ENCODE measurements at regions not wholly inside any gene's neighbourhood (a gene's known extent, or its start where the extent isn't known, plus 50 kb on each side); places are given as distances from the start of the nearest gene placed in this dataset.
A peak's percentile ranks its signal among the peaks of the same experiment; 100 is the strongest.

DNA sequence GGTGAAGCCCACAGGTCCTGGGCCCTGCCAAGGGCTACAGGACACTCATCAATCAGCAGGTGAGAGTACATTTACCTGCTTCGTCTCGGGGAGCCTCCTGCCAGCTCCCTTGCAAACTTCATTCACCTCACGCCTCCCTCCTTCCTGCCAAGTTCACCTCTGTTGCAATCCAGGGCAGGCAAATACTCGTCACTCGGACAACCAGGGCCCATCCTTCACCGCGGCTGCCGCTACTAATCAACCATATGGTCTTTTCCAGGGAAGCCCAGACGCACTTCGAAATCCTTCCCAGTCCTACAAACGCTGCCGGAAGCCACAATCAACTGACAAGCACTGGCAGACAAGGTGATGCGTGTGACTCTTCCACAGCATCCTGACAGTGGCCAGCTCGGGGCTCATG, 200.7 kb upstream of the NSMCE3 start:
- no peak overlapping the region for H3K18ac ChIP-seq (ENCODE audit: extremely low read depth, low read length)
- FAIRE-seq, result no peak
- ChIA-PET POLR2A (ENCODE audit: partially characterized antibody) (no interaction called here), CTCF (ENCODE audit: partially characterized antibody) (interaction anchor here (0.6 to 1.4 kb wide), 2 partner anchors 11 to 54 kb away, joined by 3 to 4 read pairs; no protein-coding TSS in a partner anchor)
- no peak overlapping the region for H3K14ac ChIP-seq (ENCODE audit: insufficient read length)
- no peak overlapping the region for H2BK15ac ChIP-seq (ENCODE audit: low read length)
- no peak overlapping the region for H3K4ac ChIP-seq (replicated peaks; ENCODE audit: insufficient read length, low read depth, low read length)
- H3K36me3 ChIP-seq (ENCODE audit: control insufficient read depth in 2 of 4, insufficient read depth in 4 of 4, low read length in 3 of 4), result no peaks in the 10 kb centered on the region
- peak overlapping the region; percentile 42; the same call in 1 of the 2 replicates for H2AK5ac ChIP-seq (ENCODE audit: low read depth, low read length)
- no peak overlapping the region for H3K27ac ChIP-seq (ENCODE audit: low read depth, low read length)
- no peak overlapping the region for H2BK120ac ChIP-seq (replicated peaks; ENCODE audit: low read depth, low read length)
- no peak overlapping the region for H4K8ac ChIP-seq (ENCODE audit: extremely low read depth, insufficient read depth, low read length)
- H3K79me2 ChIP-seq (ENCODE audit: control insufficient read depth in 1 of 2, insufficient read depth in 2 of 2, low read length in 2 of 2), result no peaks in the 10 kb centered on the region; a peak in 1 of 4 replicates
- DNase-seq (ENCODE audit: low read depth in 1 of 2, low spot score in 2 of 2), result no peak
- no peak overlapping the region for H2BK12ac ChIP-seq (ENCODE audit: low read depth, low read length)
- H3K23me2 ChIP-seq (ENCODE audit: low read depth, low read length), result no peaks in the 10 kb centered on the region
- peaks cover 0 to 9% (median 1%) of the 10 kb centered on the region in 4 experiments; a peak in 6 of 7 replicates for H3K4me1 ChIP-seq (replicated peaks in 1 of 4; ENCODE audit: control insufficient read depth in 3 of 4, insufficient read depth in 4 of 4, low read length in 3 of 4)
- TF ChIP-seq HDAC2 (IDR thresholded peaks at IDR 0.05; ENCODE audit: borderline replicate concordance in 1 of 2, low read depth in 2 of 2, low read length in 2 of 2) (no peak), GTF2F1 (IDR thresholded peaks at IDR 0.05; ENCODE audit: borderline replicate concordance, low read depth, low read length) (no peak), YY1 (IDR thresholded peaks at IDR 0.05; ENCODE audit: low read depth, low read length) (no peak), MAX (IDR thresholded peaks at IDR 0.05) (no peak), CTBP2 (IDR thresholded peaks at IDR 0.05; ENCODE audit: borderline replicate concordance, insufficient read depth, insufficient read length, low read length) (no peak), POU5F1 (IDR thresholded peaks at IDR 0.05; ENCODE audit: low read depth, low read length) (no peak), CREB1 (IDR thresholded peaks at IDR 0.05) (no peak), BACH1 (IDR thresholded peaks at IDR 0.05; ENCODE audit: low read length) (no peak)
- TF ChIP-seq, protein P1, sequence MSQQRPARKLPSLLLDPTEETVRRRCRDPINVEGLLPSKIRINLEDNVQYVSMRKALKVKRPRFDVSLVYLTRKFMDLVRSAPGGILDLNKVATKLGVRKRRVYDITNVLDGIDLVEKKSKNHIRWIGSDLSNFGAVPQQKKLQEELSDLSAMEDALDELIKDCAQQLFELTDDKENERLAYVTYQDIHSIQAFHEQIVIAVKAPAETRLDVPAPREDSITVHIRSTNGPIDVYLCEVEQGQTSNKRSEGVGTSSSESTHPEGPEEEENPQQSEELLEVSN (IDR thresholded peaks at IDR 0.05), result no peak
- no peak overlapping the region; the same call in 1 of the 2 replicates for H2BK5ac ChIP-seq (ENCODE audit: low read depth, low read length)
- no peak overlapping the region for H3K4me2 ChIP-seq (ENCODE audit: insufficient read depth in 1 of 2, low read depth in 2 of 2, low read length in 2 of 2)
- H2BK20ac ChIP-seq (ENCODE audit: low read length), result no peak overlapping the region
- 84% methylated on average over 14 of the region's 14 CpGs; no CpG with 5 or more reads in 1 of the 2 experiments for WGBS, 2 experiments (ENCODE audit: extremely low coverage in 1 of 2, insufficient coverage in 1 of 2, insufficient read length in 1 of 2, insufficient replicate concordance in 2 of 2, low coverage in 1 of 2, low lambda C conversion rate in 2 of 2, missing lambda C conversion rate in 1 of 2)
- no peaks in the 10 kb centered on the region for H3K9me3 ChIP-seq (ENCODE audit: insufficient read depth in 2 of 2, low read depth in 1 of 2, low read length in 1 of 2)
- peaks cover 0 to 2% of the 10 kb centered on the region in 2 experiments for H4K20me1 ChIP-seq (replicated peaks in 1 of 2; ENCODE audit: control insufficient read depth in 1 of 2, insufficient read depth in 2 of 2, low read length in 2 of 2)
- H2AFZ ChIP-seq (ENCODE audit: low read length), result no peak overlapping the region
- no peak overlapping the region for H4K91ac ChIP-seq (replicated peaks; ENCODE audit: insufficient read length, low read length)
- no peak overlapping the region for H3K9ac ChIP-seq (replicated peaks in 1 of 4; ENCODE audit: extremely low read depth in 1 of 4, low read depth in 3 of 4, low read length in 3 of 4)
- no peak overlapping the region for H4K5ac ChIP-seq (ENCODE audit: insufficient read length, low read depth, low read length)
- H3K56ac ChIP-seq (replicated peaks; ENCODE audit: insufficient read length, low read depth, low read length), result no peak overlapping the region
- no peak overlapping the region for H3K4me3 ChIP-seq (ENCODE audit: extremely low read depth in 1 of 4, insufficient read depth in 2 of 4, low read depth in 3 of 4, low read length in 4 of 4)
- peaks cover 4% of the 10 kb centered on the region; the same call in 1 of the 2 replicates for H3K79me1 ChIP-seq (ENCODE audit: low read depth, low read length)
- H3K23ac ChIP-seq (ENCODE audit: insufficient read length), result no peak overlapping the region
- no peaks in the 10 kb centered on the region for H3K27me3 ChIP-seq (replicated peaks in 1 of 4; ENCODE audit: control insufficient read depth in 3 of 4, extremely low read depth in 1 of 4, insufficient read depth in 3 of 4, low read length in 3 of 4)

Measured in H1 (cell line).